ENCODE measurements at regions not wholly inside any gene's neighbourhood (a gene's known extent, or its start where the extent isn't known, plus 50 kb on each side); places are given as distances from the start of the nearest gene placed in this dataset.

GRCh38 chr13:108036411-108036932 lies 178.9 kb downstream of the LIG4 start:
- TF ChIP-seq CTCF (IDR thresholded peaks at IDR 0.05) (no peak), POLR2A (IDR thresholded peaks at IDR 0.05) (no peak)
